ENCODE measurements at regions not wholly inside any gene's neighbourhood (a gene's known extent, or its start where the extent isn't known, plus 50 kb on each side); places are given as distances from the start of the nearest gene placed in this dataset.

- Histone ChIP-seq H2AFZ (ENCODE audit: low read depth, low read length, poor library complexity, severe bottlenecking) (no peak overlapping the region), H4K20me1 (ENCODE audit: insufficient read depth) (no peaks in the 10 kb centered on the region), H3K9me3 (ENCODE audit: control insufficient read depth in 1 of 2, insufficient read depth in 1 of 2, low read depth in 1 of 2, low read length in 2 of 2) (no peaks in the 10 kb centered on the region), H3K4me1 (ENCODE audit: control insufficient read depth in 1 of 2, insufficient read depth in 2 of 2, low read length in 2 of 2) (no peaks in the 10 kb centered on the region), H3K9me2 (ENCODE audit: insufficient read depth) (no peaks in the 10 kb centered on the region), H3K36me3 (ENCODE audit: control insufficient read depth in 1 of 2, insufficient read depth in 2 of 2, low read length in 2 of 2) (no peaks in the 10 kb centered on the region), H3K4me3 (replicated peaks in 1 of 2; ENCODE audit: low read depth in 1 of 2, low read length in 2 of 2) (no peak overlapping the region), H3K79me2 (ENCODE audit: insufficient read depth, low read length) (no peaks in the 10 kb centered on the region), H3K4me2 (ENCODE audit: low read length) (no peak overlapping the region), H3K27ac (ENCODE audit: low read depth, low read length) (no peak overlapping the region), H3K27me3 (ENCODE audit: insufficient read depth, low read length) (no peaks in the 10 kb centered on the region), H3K9ac (ENCODE audit: low read length) (no peak overlapping the region)
- POLR2A ChIA-PET, result no interaction called here
- RAD21 ChIA-PET (ENCODE audit: low non-redundant PET in 1 of 2, low total read pairs in 2 of 2, uncharacterized antibody in 2 of 2, unreplicated experiment in 2 of 2), result no interaction called here
- intact Hi-C loops (cut with micrococcal nuclease), result no loop called here
- CTCF ChIA-PET, result no interaction called here
- DNase-seq (ENCODE audit: low read depth, low spot score), result no peak
- no TSS peak for BruUV-seq (replicated peaks)
- ATAC-seq, result no peak
- no peak for TF ChIP-seq ELF1 (IDR thresholded peaks at IDR 0.05; ENCODE audit: borderline replicate concordance, low read depth)
- TF ChIP-seq ZBTB33 (IDR thresholded peaks at IDR 0.05; ENCODE audit: extremely low read depth, insufficient replicate concordance, low read length), result no peak
- TF ChIP-seq JUND (IDR thresholded peaks at IDR 0.05), result no peak
Observed at GRCh38 chr5:74116266-74116665, 490.3 kb downstream of the ARHGEF28 start.

- Histone ChIP-seq H2AFZ (ENCODE audit: low read depth, low read length, poor library complexity, severe bottlenecking) (no peak overlapping the region), H3K27me3 (ENCODE audit: insufficient read depth, low read length) (no peaks in the 10 kb centered on the region), H3K4me3 (replicated peaks in 1 of 2; ENCODE audit: low read depth in 1 of 2, low read length in 2 of 2) (no peak overlapping the region), H3K9me2 (ENCODE audit: insufficient read depth) (no peaks in the 10 kb centered on the region), H3K9me3 (ENCODE audit: control insufficient read depth in 1 of 2, insufficient read depth in 1 of 2, low read depth in 1 of 2, low read length in 2 of 2) (no peaks in the 10 kb centered on the region), H3K79me2 (ENCODE audit: insufficient read depth, low read length) (no peaks in the 10 kb centered on the region), H3K4me1 (ENCODE audit: control insufficient read depth in 1 of 2, insufficient read depth in 2 of 2, low read length in 2 of 2) (no peaks in the 10 kb centered on the region), H3K27ac (ENCODE audit: low read depth, low read length) (no peak overlapping the region), H3K4me2 (ENCODE audit: low read length) (no peak overlapping the region), H3K9ac (ENCODE audit: low read length) (no peak overlapping the region), H4K20me1 (ENCODE audit: insufficient read depth) (no peaks in the 10 kb centered on the region), H3K36me3 (ENCODE audit: control insufficient read depth in 1 of 2, insufficient read depth in 2 of 2, low read length in 2 of 2) (no peaks in the 10 kb centered on the region)
- DNase-seq (ENCODE audit: low read depth, low spot score) (no peak), ATAC-seq (no peak)
- TF ChIP-seq POLR2A (IDR thresholded peaks at IDR 0.05; ENCODE audit: borderline replicate concordance, extremely low read depth, insufficient read depth, insufficient read length) (no peak), EZH2 (IDR thresholded peaks at IDR 0.05) (no peak), SRF (IDR thresholded peaks at IDR 0.05; ENCODE audit: low read depth) (no peak), EGR1 (IDR thresholded peaks at IDR 0.05; ENCODE audit: low read depth) (no peak), EZH2phosphoT487 (IDR thresholded peaks at IDR 0.05; ENCODE audit: borderline replicate concordance) (no peak), MAX (IDR thresholded peaks at IDR 0.05) (no peak), YY1 (IDR thresholded peaks at IDR 0.05; ENCODE audit: extremely low read depth, insufficient replicate concordance, low read depth, low read length) (no peak), JUND (IDR thresholded peaks at IDR 0.05) (no peak)
- ChIA-PET RAD21 (ENCODE audit: low non-redundant PET in 1 of 2, low total read pairs in 2 of 2, uncharacterized antibody in 2 of 2, unreplicated experiment in 2 of 2) (no interaction called here), CTCF (no interaction called here), POLR2A (no interaction called here)
- intact Hi-C loops (cut with micrococcal nuclease), result no loop called here
- BruUV-seq (replicated peaks), result no TSS peak
Observed at GRCh38 chr5:74113927-74114326, 487.9 kb downstream of the ARHGEF28 start.
